DMS 273 treated with DMSO at 0.1 percent for 48 hours (cell line): ENCODE measurements at regions not wholly inside any gene's neighbourhood (a gene's known extent, or its start where the extent isn't known, plus 50 kb on each side); places are given as distances from the start of the nearest gene placed in this dataset.

Experiments
- DNase-seq: peaks from one replicate; lab custom pipeline; 2025; lab: John Stamatoyannopoulos, UW

- DNase-seq: no peak
Measured at GRCh38 chr7:53518319-53518718, 482.9 kb downstream of the POM121L12 start.

GRCh38 chr7:53520841-53521240 lies 485.4 kb downstream of the POM121L12 start:
- no peak for DNase-seq

- DNase-seq: peak; percentile 9
Measured at GRCh38 chr7:53521638-53522184, 486.3 kb downstream of the POM121L12 start.

- DNase-seq: no peak
Measured at GRCh38 chr7:53539558-53539957, 504.1 kb downstream of the POM121L12 start.

GRCh38 chr7:53541475-53541874 lies 506.0 kb downstream of the POM121L12 start:
- DNase-seq: no peak

GRCh38 chr7:53542157-53542556 lies 506.7 kb downstream of the POM121L12 start:
- DNase-seq: no peak
